Thoracic aorta (tissue), 2 donors: ENCODE measurements at regions not wholly inside any gene's neighbourhood (a gene's known extent, or its start where the extent isn't known, plus 50 kb on each side); places are given as distances from the start of the nearest gene placed in this dataset.

Experiments
- ATAC-seq: fragments of 150-250 bp; one replicate; pipeline ENCODE4 v1.8.0; 2017; ENCODE audit warnings: low read depth; ENCODE audit not compliant: insufficient number of reproducible peaks, low FRiP score
- DNase-seq: peaks from one replicate; pipeline ENCODE4 v3.0.0-alpha.2; 2020; ENCODE audit warnings: low spot score
- H3K27ac ChIP-seq, 2 donors: fragments of 200-600 bp; sonication (generic); 1 replicate in 1 of 2; 2 replicates in 1 of 2; pipeline ENCODE4 v1.5.1; 2016; ENCODE audit warnings: mild to moderate bottlenecking in 2 of 2, moderate library complexity in 2 of 2
- H3K27me3 ChIP-seq: fragments of 200-600 bp; sonication (generic); replicated peaks from 2 replicates; pipeline ENCODE4 v1.6.0; 2016; ENCODE audit warnings: mild to moderate bottlenecking; ENCODE audit not compliant: insufficient read depth
- H3K36me3 ChIP-seq: fragments of 200-600 bp; sonication (generic); one replicate; pipeline ENCODE4 v1.5.1; 2016
- H3K4me1 ChIP-seq, 2 donors: fragments of 200-600 bp; sonication (generic); 1 replicate in 1 of 2; 2 replicates in 1 of 2; pipeline versions ENCODE4 v1.5.1 to v1.6.0; 2016; ENCODE audit warnings: low read depth in 2 of 2, mild to moderate bottlenecking in 1 of 2; ENCODE audit not compliant: control insufficient read depth in 1 of 2
- H3K4me3 ChIP-seq: fragments of 200-600 bp; sonication (generic); 2 replicates; pipeline ENCODE4 v1.5.1; 2016; ENCODE audit warnings: mild to moderate bottlenecking
- H3K9me3 ChIP-seq: fragments of 200-600 bp; sonication (generic); 2 replicates; pipeline ENCODE4 v1.5.1; 2016
- CTCF ChIP-seq: fragments of 200-600 bp; sonication (generic); IDR thresholded peaks from one replicate; pipeline ENCODE4 v1.5.1; 2019; ENCODE audit warnings: antibody characterized with exemption

DNA sequence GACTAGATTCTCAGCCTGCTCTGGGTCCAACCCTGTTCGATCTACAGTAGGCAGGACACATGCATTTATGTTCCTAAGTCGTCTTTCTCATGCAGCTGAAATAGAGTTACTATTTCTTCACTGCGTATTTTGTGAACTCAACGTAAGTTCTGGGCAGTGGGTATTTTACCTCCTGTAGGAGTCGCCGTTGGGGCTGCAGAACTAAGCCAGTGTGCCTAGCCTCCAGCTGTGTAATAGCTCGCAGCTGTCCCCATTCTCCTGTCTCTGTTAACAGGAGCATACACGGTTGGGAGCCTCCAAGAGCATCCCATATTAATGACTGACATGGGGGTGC lies 58.4 kb upstream of the HRH1 start:
- Histone ChIP-seq H3K36me3 (no peaks in the 10 kb centered on the region), H3K4me3 (peak overlapping the region; percentile 68), H3K27ac (peak overlapping the region; percentile 87 to 89), H3K4me1 (peaks cover 8 to 19% of the 10 kb centered on the region in 2 donors), H3K27me3 (no peaks in the 10 kb centered on the region), H3K9me3 (no peaks in the 10 kb centered on the region)
- ATAC-seq, result no peak
- TF ChIP-seq CTCF, result no peak
- DNase-seq, result no peak

DNA sequence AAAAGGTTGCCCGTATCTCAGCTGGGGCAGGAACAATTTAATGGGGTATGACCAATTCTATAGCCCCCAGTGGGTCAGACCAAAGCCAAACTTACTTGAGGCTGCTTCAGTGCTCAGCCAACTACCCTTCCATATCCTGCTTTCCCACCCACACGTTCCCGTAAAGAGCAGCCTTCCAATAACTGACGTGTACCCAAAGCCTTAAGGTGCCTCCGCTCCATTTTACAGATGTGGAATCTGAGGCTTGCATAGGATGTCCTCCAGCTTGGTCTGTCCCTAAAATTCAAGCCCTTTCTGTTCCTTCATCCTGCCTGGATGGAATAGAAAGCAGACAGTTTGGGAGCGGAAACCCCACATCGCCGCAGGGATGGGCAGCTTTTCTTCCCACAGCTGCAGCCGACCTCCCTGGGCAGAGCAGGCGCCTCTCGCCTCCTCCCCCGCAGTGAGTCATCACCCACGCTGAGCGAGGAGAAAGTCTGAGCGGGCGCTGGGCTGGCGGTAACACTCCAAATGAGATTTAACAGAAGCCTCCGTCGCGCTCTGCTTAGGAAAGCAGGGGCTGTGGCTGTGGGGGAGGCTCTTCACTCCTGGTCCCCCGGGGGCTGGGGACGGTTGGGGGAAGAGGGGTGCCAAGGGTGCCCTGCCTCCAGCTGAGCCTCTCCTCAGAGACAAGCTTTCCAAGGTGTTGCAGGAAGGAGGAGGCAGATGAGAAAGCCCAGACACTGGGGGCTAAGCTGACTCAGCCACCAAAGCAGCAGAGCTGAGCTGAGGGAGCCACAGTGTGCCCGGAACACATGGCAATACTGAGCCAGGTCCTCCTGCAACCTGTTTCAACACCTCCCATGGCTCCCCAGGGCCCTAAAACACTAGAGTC lies 57.8 kb upstream of the HRH1 start:
- peak overlapping the region; percentile 87 to 89 for H3K27ac ChIP-seq
- peaks cover 8 to 15% of the 10 kb centered on the region in 2 donors for H3K4me1 ChIP-seq
- DNase-seq (peak; percentile 61), ATAC-seq (peak; percentile 93)
- no peaks in the 10 kb centered on the region for H3K27me3 ChIP-seq
- no peak for TF ChIP-seq CTCF
- no peaks in the 10 kb centered on the region for H3K36me3 ChIP-seq
- no peaks in the 10 kb centered on the region for H3K9me3 ChIP-seq
- peak overlapping the region; percentile 68 for H3K4me3 ChIP-seq

DNA sequence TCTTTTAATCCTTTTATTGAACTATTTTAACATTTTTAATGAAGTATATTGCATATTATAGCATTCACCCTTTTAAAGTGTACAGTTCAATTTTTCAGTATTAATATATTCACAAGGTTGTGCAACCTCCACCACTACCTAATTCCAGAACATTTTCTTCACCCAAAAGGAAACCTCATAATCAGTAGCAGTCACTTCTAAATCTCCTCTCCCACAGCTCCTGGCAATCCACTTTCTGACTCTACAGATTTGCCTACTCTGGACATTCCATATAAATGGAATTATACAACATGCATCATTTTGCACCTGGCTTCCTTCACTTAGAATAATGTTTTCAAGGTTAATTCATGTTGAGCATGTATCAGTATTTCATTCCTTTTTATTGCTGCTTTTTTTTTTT lies 55.0 kb upstream of the HRH1 start:
- Histone ChIP-seq H3K4me1 (peaks cover 8 to 14% of the 10 kb centered on the region in 2 donors), H3K36me3 (no peaks in the 10 kb centered on the region), H3K9me3 (no peaks in the 10 kb centered on the region), H3K4me3 (no peak overlapping the region), H3K27me3 (no peaks in the 10 kb centered on the region), H3K27ac (no peak overlapping the region)
- TF ChIP-seq CTCF, result no peak
- no peak for ATAC-seq
- no peak for DNase-seq
